H9 (cell line): ENCODE measurements at regions not wholly inside any gene's neighbourhood (a gene's known extent, or its start where the extent isn't known, plus 50 kb on each side); places are given as distances from the start of the nearest gene placed in this dataset.
A peak's percentile ranks its signal among the peaks of the same experiment; 100 is the strongest.
"Not testable (repeated sequence)": the region's sequence is repeated elsewhere in the genome, so short reads cannot be mapped to it uniquely, and the experiment has no call there.

Source experiments
- DNase-seq: peaks from one replicate; pipeline ENCODE4 v3.0.0-alpha.2; 2017
- H2AFZ ChIP-seq: one replicate; pipeline ENCODE4 v1.6.1; 2013; ENCODE audit warnings: mild to moderate bottlenecking, low read length, control low read depth, moderate library complexity
- H2AK5ac ChIP-seq: 2 replicates; pipeline ENCODE4 v1.6.1; 2013; ENCODE audit warnings: low read length, control low read depth, mixed read lengths; ENCODE audit not compliant: insufficient read length
- H2BK120ac ChIP-seq: one replicate; pipeline ENCODE4 v1.6.1; 2013; ENCODE audit warnings: low read depth, mild to moderate bottlenecking, low read length, control low read depth, inconsistent platforms; ENCODE audit not compliant: poor library complexity, severe bottlenecking
- H2BK12ac ChIP-seq: 2 replicates; pipeline ENCODE4 v1.6.1; 2013; ENCODE audit warnings: low read length, control low read depth, mixed read lengths, low read depth; ENCODE audit not compliant: insufficient read length
- H2BK15ac ChIP-seq: 2 replicates; pipeline ENCODE4 v1.6.1; 2013; ENCODE audit warnings: low read depth, low read length, control low read depth
- H2BK20ac ChIP-seq: one replicate; pipeline ENCODE4 v1.6.1; 2013; ENCODE audit warnings: low read depth, mild to moderate bottlenecking, low read length, control low read depth, inconsistent platforms; ENCODE audit not compliant: poor library complexity, severe bottlenecking
- H2BK5ac ChIP-seq: 2 replicates; pipeline ENCODE4 v1.6.1; 2013; ENCODE audit warnings: low read length, control low read depth, mixed read lengths; ENCODE audit not compliant: insufficient read length
- H3K14ac ChIP-seq: 2 replicates; pipeline ENCODE4 v1.6.1; 2013; ENCODE audit warnings: low read length, control low read depth; ENCODE audit not compliant: insufficient read depth
- H3K18ac ChIP-seq: 2 replicates; pipeline ENCODE4 v1.6.1; 2013; ENCODE audit warnings: low read depth, mild to moderate bottlenecking, mixed read lengths, low read length, control low read depth; ENCODE audit not compliant: insufficient read length
- H3K23ac ChIP-seq: 2 replicates; pipeline ENCODE4 v1.6.1; 2013; ENCODE audit warnings: low read length, control low read depth, mixed read lengths, low read depth; ENCODE audit not compliant: insufficient read length
- H3K23me2 ChIP-seq: 2 replicates; pipeline ENCODE4 v1.6.1; 2013; ENCODE audit warnings: low read depth, mild to moderate bottlenecking, mixed read lengths, low read length, control low read depth; ENCODE audit not compliant: insufficient read length, poor library complexity, severe bottlenecking
- H3K27ac ChIP-seq: 2 replicates; pipeline ENCODE4 v1.5.1; 2013; ENCODE audit warnings: low read length, control low read depth, mixed read lengths, low read depth; ENCODE audit not compliant: insufficient read length
- H3K27me3 ChIP-seq: 2 replicates; pipeline ENCODE4 v1.6.1; 2013; ENCODE audit warnings: low read length, control low read depth, inconsistent platforms; ENCODE audit not compliant: insufficient read depth
- H3K4ac ChIP-seq: 2 replicates; pipeline ENCODE4 v1.6.1; 2013; ENCODE audit warnings: low read depth, mild to moderate bottlenecking, control low read depth, inconsistent platforms, low read length, moderate library complexity
- H3K4me1 ChIP-seq: 2 replicates; pipeline ENCODE4 v1.6.1; 2013; ENCODE audit warnings: low read length, control low read depth, inconsistent platforms; ENCODE audit not compliant: insufficient read depth
- H3K4me2 ChIP-seq: 2 replicates; pipeline ENCODE4 v1.6.1; 2013; ENCODE audit warnings: low read length, control low read depth, mixed read lengths; ENCODE audit not compliant: insufficient read length, insufficient read depth
- H3K56ac ChIP-seq: 2 replicates; pipeline ENCODE4 v1.6.1; 2013; ENCODE audit warnings: low read depth, mild to moderate bottlenecking, mixed read lengths, low read length, control low read depth; ENCODE audit not compliant: insufficient read length
- H3K79me1 ChIP-seq: 2 replicates; pipeline ENCODE4 v1.6.1; 2013; ENCODE audit warnings: low read depth, mild to moderate bottlenecking, moderate library complexity, low read length, control low read depth, inconsistent platforms; ENCODE audit not compliant: insufficient read depth, poor library complexity, severe bottlenecking
- H3K79me2 ChIP-seq: 2 replicates; pipeline ENCODE4 v1.6.1; 2013; ENCODE audit warnings: low read length, control low read depth, inconsistent platforms; ENCODE audit not compliant: insufficient read depth
- H3K9ac ChIP-seq: 2 replicates; pipeline ENCODE4 v1.6.1; 2013; ENCODE audit warnings: low read length, control low read depth, mixed read lengths; ENCODE audit not compliant: insufficient read length; ENCODE audit errors: extremely low read depth
- H3K9me3 ChIP-seq: one replicate; pipeline ENCODE4 v1.6.1; 2013; ENCODE audit warnings: low read depth, low read length, inconsistent platforms; ENCODE audit not compliant: control insufficient read depth
- H3T11ph ChIP-seq: one replicate; pipeline ENCODE4 v1.6.1; 2013; ENCODE audit warnings: mild to moderate bottlenecking, low read length, control low read depth, inconsistent platforms
- H4K20me1 ChIP-seq: one replicate; pipeline ENCODE4 v1.6.1; 2013; ENCODE audit not compliant: control insufficient read depth, insufficient read length, insufficient read depth
- H4K5ac ChIP-seq: 2 replicates; pipeline ENCODE4 v1.6.1; 2013; ENCODE audit warnings: low read depth, mild to moderate bottlenecking, mixed read lengths, low read length, control low read depth; ENCODE audit not compliant: insufficient read length
- H4K8ac ChIP-seq: replicated peaks from 2 replicates; pipeline ENCODE4 v1.6.1; 2013; ENCODE audit warnings: low read length, control low read depth, mixed read lengths, low read depth; ENCODE audit not compliant: insufficient read length
- H4K91ac ChIP-seq: 2 replicates; pipeline ENCODE4 v1.6.1; 2013; ENCODE audit warnings: low read depth, mild to moderate bottlenecking, moderate library complexity, mixed read lengths, low read length, control low read depth; ENCODE audit not compliant: insufficient read length
- H3K27ac Mint-ChIP-seq, 3 experiments: 2 replicates in 2 of 3; 3 replicates in 1 of 3; pipeline ENCODE4 v1.8.0; 2020 to 2021; ENCODE audit warnings: mixed read lengths in 3 of 3, mild to moderate bottlenecking in 1 of 3, moderate library complexity in 1 of 3
- H3K27me3 Mint-ChIP-seq: 2 replicates; pipeline ENCODE4 v1.8.0; 2021; ENCODE audit warnings: low read depth, mild to moderate bottlenecking, moderate library complexity, mixed read lengths
- H3K36me3 Mint-ChIP-seq, 3 experiments: 2 replicates in 2 of 3; 3 replicates in 1 of 3; pipeline ENCODE4 v1.8.0; 2020 to 2021; ENCODE audit warnings: low read depth in 3 of 3, mixed read lengths in 3 of 3; ENCODE audit not compliant: insufficient read depth in 1 of 3
- H3K4me1 Mint-ChIP-seq, 2 experiments: 2 replicates each; pipeline ENCODE4 v1.8.0; 2020; ENCODE audit warnings: mixed read lengths in 2 of 2
- H3K4me3 Mint-ChIP-seq, 2 experiments: 2 replicates in 1 of 2; 3 replicates in 1 of 2; pipeline ENCODE4 v1.8.0; 2020 to 2021; ENCODE audit warnings: mild to moderate bottlenecking in 2 of 2, mixed read lengths in 2 of 2, moderate library complexity in 1 of 2
- H3K9me3 Mint-ChIP-seq, 2 experiments: 2 replicates in 1 of 2; 3 replicates in 1 of 2; pipeline ENCODE4 v1.8.0; 2020; ENCODE audit warnings: mild to moderate bottlenecking in 2 of 2, mixed read lengths in 2 of 2, moderate library complexity in 1 of 2
- CTCF ChIP-seq: fragments of 200-600 bp; sonication (generic); conservative IDR thresholded peaks from 3 replicates; pipeline ENCODE4 v1.8.0; 2021; ENCODE audit warnings: antibody characterized with exemption, mild to moderate bottlenecking
- WGBS: extraction: QIAGEN DNeasy Blood & Tissue Kit; methylation state at CpG from one replicate; pipeline ENCODE4 v1.1.7; 2013; ENCODE audit warnings: missing lambda C conversion rate, low lambda C conversion rate, mixed read lengths; ENCODE audit not compliant: insufficient read length; ENCODE audit errors: extremely low coverage; 5-methylcytosine and 5-hydroxymethylcytosine counted together

GRCh38 chr4:26208237-26208994 lies 112.4 kb upstream of the RBPJ start:
- no peak for TF ChIP-seq CTCF
- Histone ChIP-seq H3K79me1 (no peaks in the 10 kb centered on the region), H3K4me2 (no peak overlapping the region), H4K91ac (no peak overlapping the region), H3K4me1 (no peaks in the 10 kb centered on the region; the same call in 1 of the 2 replicates), H3K23me2 (no peaks in the 10 kb centered on the region), H3K14ac (no peak overlapping the region), H2AFZ (no peak overlapping the region), H4K5ac (no peak overlapping the region), H2BK12ac (no peak overlapping the region), H3K23ac (peak overlapping the region; percentile 20), H2BK120ac (no peak overlapping the region), H2BK5ac (no peak overlapping the region), H3K56ac (no peak overlapping the region), H3T11ph (no peak overlapping the region), H3K79me2 (no peaks in the 10 kb centered on the region), H2AK5ac (no peak overlapping the region), H3K9me3 (no peaks in the 10 kb centered on the region), H2BK15ac (no peak overlapping the region), H3K9ac (no peak overlapping the region), H4K8ac (no peak overlapping the region), H3K4ac (no peak overlapping the region), H3K18ac (no peak overlapping the region), H3K27me3 (no peaks in the 10 kb centered on the region), H4K20me1 (no peaks in the 10 kb centered on the region), H2BK20ac (no peak overlapping the region), H3K27ac (no peak overlapping the region)
- Mint-ChIP-seq H3K9me3 (no peaks in the 10 kb centered on the region; a peak in 1 of 5 replicates), H3K27me3 (peaks cover 14% of the 10 kb centered on the region), H3K4me1 (peaks cover 14 to 17% of the 10 kb centered on the region in 2 experiments), H3K27ac (no peak overlapping the region), H3K36me3 (no peaks in the 10 kb centered on the region; a peak in 1 of 7 replicates), H3K4me3 (no peak overlapping the region)
- no peak for DNase-seq
- no CpG with 5 or more reads among the region's 2 CpGs for WGBS

DNA sequence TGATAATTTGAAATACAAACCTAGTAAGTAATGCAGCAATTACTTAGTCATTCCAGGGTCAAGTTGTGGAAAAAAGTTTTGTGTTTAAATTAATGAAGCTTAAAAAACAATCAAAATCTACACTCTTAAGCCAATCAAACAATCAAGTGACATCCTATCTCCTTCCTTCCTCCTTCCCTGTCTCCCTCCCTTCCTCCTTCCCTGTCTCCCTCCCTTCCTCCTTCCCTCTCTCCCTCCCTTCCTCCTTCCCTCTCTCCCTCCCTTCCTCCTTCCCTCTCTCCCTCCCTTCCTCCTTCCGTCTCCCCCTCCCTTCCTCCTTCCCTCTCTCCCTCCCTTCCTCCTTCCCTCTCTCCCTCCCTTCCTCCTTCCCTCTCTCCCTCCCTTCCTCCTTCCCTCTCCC lies 111.4 kb upstream of the RBPJ start:
- H3K27ac Mint-ChIP-seq, H2BK12ac ChIP-seq, H4K5ac ChIP-seq, H3K14ac ChIP-seq, H3K27ac ChIP-seq, H3K79me1 ChIP-seq, H3K9me3 Mint-ChIP-seq, H3K27me3 Mint-ChIP-seq, H3K36me3 Mint-ChIP-seq, H3K79me2 ChIP-seq, H4K20me1 ChIP-seq, H3K27me3 ChIP-seq, H3K9ac ChIP-seq, H3T11ph ChIP-seq, H3K23me2 ChIP-seq, H4K8ac ChIP-seq, H3K4me3 Mint-ChIP-seq, H4K91ac ChIP-seq, H2BK20ac ChIP-seq, H2BK120ac ChIP-seq, H3K9me3 ChIP-seq, H3K56ac ChIP-seq, DNase-seq, H2AFZ ChIP-seq, H3K4ac ChIP-seq, H3K4me2 ChIP-seq, H2AK5ac ChIP-seq, H2BK5ac ChIP-seq, H3K4me1 ChIP-seq, H2BK15ac ChIP-seq, H3K23ac ChIP-seq: not testable (repeated sequence)
- H3K18ac ChIP-seq = peak overlapping the region; percentile 75
- peaks cover 14 to 17% of the 10 kb centered on the region in 2 experiments for H3K4me1 Mint-ChIP-seq
- WGBS = no CpG with 5 or more reads among the region's 1 CpG
